Suprapubic skin (tissue), 3 donors: ENCODE measurements at regions not wholly inside any gene's neighbourhood (a gene's known extent, or its start where the extent isn't known, plus 50 kb on each side); places are given as distances from the start of the nearest gene placed in this dataset.

Experiments used
- EP300 ChIP-seq: sonication (generic); formaldehyde crosslinking; IDR thresholded peaks from one replicate; pipeline ENCODE4 v1.6.1; 2017; ENCODE audit warnings: antibody characterized with exemption
- POLR2A ChIP-seq, 2 donors: fragments of 450-650 bp; IDR thresholded peaks; one replicate each; pipeline ENCODE4 v1.6.1; 2017; ENCODE audit warnings: antibody characterized with exemption in 2 of 2, mild to moderate bottlenecking in 2 of 2, moderate library complexity in 2 of 2
- TF ChIP-seq, protein P1 (sequence below), 2 donors: fragments of 200-600 bp in 1 of 2; fragments of 450-650 bp in 1 of 2; sonication (generic) in 1 of 2; IDR thresholded peaks; one replicate each; pipeline ENCODE4 v1.5.1; 2016 to 2019; ENCODE audit warnings: antibody characterized with exemption in 2 of 2, mild to moderate bottlenecking in 1 of 2, moderate library complexity in 1 of 2

DNA sequence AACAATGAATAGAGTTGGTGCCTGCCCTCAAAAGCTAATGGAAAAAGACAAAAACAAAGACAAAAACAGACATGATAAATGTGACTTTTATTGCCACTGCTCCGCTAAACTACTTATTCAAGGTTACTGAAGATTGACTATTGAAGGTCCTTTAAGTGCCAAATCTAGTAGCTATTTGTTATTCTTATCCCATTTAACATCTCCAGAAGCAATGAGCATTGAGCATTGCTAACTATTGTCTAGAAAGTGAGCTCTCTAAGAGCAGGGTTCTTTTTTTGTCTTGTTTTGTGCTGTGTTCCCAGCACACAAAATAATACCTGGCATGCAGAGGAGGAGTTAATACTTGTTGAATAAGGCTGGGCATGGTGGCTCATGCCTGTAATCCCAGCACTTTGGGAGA is 95.4 kb upstream of the SFRP2 start:
- TF ChIP-seq, protein P1, sequence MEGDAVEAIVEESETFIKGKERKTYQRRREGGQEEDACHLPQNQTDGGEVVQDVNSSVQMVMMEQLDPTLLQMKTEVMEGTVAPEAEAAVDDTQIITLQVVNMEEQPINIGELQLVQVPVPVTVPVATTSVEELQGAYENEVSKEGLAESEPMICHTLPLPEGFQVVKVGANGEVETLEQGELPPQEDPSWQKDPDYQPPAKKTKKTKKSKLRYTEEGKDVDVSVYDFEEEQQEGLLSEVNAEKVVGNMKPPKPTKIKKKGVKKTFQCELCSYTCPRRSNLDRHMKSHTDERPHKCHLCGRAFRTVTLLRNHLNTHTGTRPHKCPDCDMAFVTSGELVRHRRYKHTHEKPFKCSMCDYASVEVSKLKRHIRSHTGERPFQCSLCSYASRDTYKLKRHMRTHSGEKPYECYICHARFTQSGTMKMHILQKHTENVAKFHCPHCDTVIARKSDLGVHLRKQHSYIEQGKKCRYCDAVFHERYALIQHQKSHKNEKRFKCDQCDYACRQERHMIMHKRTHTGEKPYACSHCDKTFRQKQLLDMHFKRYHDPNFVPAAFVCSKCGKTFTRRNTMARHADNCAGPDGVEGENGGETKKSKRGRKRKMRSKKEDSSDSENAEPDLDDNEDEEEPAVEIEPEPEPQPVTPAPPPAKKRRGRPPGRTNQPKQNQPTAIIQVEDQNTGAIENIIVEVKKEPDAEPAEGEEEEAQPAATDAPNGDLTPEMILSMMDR (IDR thresholded peaks at IDR 0.05) = no peak
- no peak for TF ChIP-seq EP300
- TF ChIP-seq POLR2A (IDR thresholded peaks at IDR 0.05) = no peak
